ENCODE measurements at regions not wholly inside any gene's neighbourhood (a gene's known extent, or its start where the extent isn't known, plus 50 kb on each side); places are given as distances from the start of the nearest gene placed in this dataset.

GRCh38 chr14:104341532-104342434 lies 203.4 kb downstream of the KIF26A start:
- DNase-seq (ENCODE audit: low spot score), result no peak

- no peak for DNase-seq (ENCODE audit: low spot score)
Measured at GRCh38 chr14:104342435-104343293, 204.3 kb downstream of the KIF26A start.

GRCh38 chr14:104343294-104343625 lies 204.9 kb downstream of the KIF26A start:
- DNase-seq (ENCODE audit: low spot score), result no peak

- no peak for DNase-seq (ENCODE audit: low spot score)
Measured at GRCh38 chr14:104343690-104344640, 205.6 kb downstream of the KIF26A start.

GRCh38 chr14:104344818-104345620 lies 206.6 kb downstream of the KIF26A start:
- no peak for DNase-seq (ENCODE audit: low spot score)

GRCh38 chr14:104345621-104346462 lies 207.5 kb downstream of the KIF26A start:
- DNase-seq (ENCODE audit: low spot score), result no peak

GRCh38 chr14:104346608-104347007 lies 208.2 kb downstream of the KIF26A start:
- DNase-seq (ENCODE audit: low spot score), result no peak

- DNase-seq (ENCODE audit: low spot score), result no peak
Measured at GRCh38 chr14:104348741-104349140, 210.4 kb downstream of the KIF26A start.

GRCh38 chr14:104349950-104350349 lies 211.6 kb downstream of the KIF26A start:
- no peak for DNase-seq (ENCODE audit: low spot score)

GRCh38 chr14:104350463-104351185 lies 212.2 kb downstream of the KIF26A start:
- peak; percentile 94 for DNase-seq (ENCODE audit: low spot score)

- no peak for DNase-seq (ENCODE audit: low spot score)
Measured at GRCh38 chr14:104351849-104352492, 213.6 kb downstream of the KIF26A start.

- DNase-seq (ENCODE audit: low spot score), result no peak
Measured at GRCh38 chr14:104352493-104353220, 214.3 kb downstream of the KIF26A start.

- no peak for DNase-seq (ENCODE audit: low spot score)
Measured at GRCh38 chr14:104353221-104353920, 215.0 kb downstream of the KIF26A start.

GRCh38 chr14:104353921-104354701 lies 215.7 kb downstream of the KIF26A start:
- DNase-seq (ENCODE audit: low spot score), result no peak

- no peak for DNase-seq (ENCODE audit: low spot score)
Measured at GRCh38 chr14:104355101-104356019, 217.0 kb downstream of the KIF26A start.
